ENCODE measurements at regions not wholly inside any gene's neighbourhood (a gene's known extent, or its start where the extent isn't known, plus 50 kb on each side); places are given as distances from the start of the nearest gene placed in this dataset.
"Not testable (repeated sequence)": the region's sequence is repeated elsewhere in the genome, so short reads cannot be mapped to it uniquely, and the experiment has no call there.

DNA sequence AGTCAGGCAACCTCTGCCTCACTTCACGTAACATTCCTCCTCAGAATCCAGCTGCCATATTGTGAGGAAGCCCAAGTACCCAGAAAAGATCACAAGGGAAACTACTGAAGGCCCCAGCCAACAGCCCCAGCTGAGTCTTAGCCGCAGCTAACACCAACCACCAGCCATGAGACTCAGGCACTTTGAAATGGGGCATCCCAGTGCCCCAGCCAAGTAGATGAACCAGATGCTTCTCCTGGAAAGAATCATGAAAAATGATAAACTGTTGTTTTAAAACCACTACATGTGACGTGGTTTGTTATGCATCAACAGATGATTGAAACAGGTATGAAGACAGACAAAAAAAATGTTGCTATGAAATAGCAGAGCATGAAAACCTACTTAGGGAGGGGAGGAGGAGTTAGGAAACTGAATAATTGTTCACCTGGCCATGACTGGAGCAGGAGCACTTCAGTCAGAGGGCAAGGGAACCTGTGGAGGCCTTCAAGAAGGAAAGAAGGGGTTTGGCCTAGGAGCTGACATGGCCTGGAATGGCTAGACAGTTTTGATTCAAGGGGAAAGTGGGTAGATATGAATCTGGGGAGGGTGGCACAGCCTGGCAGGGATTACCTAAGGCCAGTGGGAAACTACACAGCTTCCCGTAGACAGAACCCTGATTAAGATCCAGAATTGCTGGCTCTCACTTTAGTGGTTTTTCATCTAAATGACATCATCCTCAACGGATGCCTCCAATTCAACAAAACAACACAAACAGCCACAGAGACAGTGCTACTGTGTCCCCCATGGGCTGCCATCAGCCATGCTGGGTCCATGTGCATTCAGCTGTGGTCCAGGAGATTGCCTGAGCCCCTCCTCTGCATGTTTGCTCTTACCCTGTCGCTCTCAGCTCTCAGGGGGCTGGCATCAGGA lies 211.6 kb downstream of the SYK start:
- no peak for DNase-seq (ENCODE audit: extremely low read depth, low read depth)
- TF ChIP-seq, protein P1, sequence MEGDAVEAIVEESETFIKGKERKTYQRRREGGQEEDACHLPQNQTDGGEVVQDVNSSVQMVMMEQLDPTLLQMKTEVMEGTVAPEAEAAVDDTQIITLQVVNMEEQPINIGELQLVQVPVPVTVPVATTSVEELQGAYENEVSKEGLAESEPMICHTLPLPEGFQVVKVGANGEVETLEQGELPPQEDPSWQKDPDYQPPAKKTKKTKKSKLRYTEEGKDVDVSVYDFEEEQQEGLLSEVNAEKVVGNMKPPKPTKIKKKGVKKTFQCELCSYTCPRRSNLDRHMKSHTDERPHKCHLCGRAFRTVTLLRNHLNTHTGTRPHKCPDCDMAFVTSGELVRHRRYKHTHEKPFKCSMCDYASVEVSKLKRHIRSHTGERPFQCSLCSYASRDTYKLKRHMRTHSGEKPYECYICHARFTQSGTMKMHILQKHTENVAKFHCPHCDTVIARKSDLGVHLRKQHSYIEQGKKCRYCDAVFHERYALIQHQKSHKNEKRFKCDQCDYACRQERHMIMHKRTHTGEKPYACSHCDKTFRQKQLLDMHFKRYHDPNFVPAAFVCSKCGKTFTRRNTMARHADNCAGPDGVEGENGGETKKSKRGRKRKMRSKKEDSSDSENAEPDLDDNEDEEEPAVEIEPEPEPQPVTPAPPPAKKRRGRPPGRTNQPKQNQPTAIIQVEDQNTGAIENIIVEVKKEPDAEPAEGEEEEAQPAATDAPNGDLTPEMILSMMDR (IDR thresholded peaks at IDR 0.05; ENCODE audit: low read depth, low read length, missing control alignments), result no peak
- no peak overlapping the region for H3K4me3 ChIP-seq (replicated peaks; ENCODE audit: low read depth, low read length)

DNA sequence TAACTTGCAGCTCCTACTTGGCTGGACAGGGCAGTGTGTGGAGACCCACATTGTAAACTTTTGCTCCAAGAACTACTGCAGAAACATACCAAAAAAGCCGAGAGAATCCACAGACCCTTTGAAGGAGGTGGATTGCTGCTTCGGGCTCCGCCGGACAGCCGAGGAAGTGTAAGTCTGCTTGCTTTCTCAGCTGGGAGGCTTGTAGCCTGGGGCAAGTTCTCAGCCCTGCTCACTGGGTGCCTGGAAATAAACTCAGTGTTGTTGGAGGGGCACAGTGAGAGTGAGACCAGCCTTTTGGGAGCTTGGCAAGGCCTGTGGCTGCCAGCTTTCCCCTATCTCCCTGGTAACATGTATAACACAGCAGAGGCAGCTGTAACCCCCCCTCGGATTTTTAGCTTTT lies 215.6 kb downstream of the SYK start:
- DNase-seq (ENCODE audit: extremely low read depth, low read depth), result no peak
- no peak overlapping the region for H3K4me3 ChIP-seq (replicated peaks; ENCODE audit: low read depth, low read length)
- TF ChIP-seq, protein P1 (IDR thresholded peaks at IDR 0.05; ENCODE audit: low read depth, low read length, missing control alignments), result no peak

DNA sequence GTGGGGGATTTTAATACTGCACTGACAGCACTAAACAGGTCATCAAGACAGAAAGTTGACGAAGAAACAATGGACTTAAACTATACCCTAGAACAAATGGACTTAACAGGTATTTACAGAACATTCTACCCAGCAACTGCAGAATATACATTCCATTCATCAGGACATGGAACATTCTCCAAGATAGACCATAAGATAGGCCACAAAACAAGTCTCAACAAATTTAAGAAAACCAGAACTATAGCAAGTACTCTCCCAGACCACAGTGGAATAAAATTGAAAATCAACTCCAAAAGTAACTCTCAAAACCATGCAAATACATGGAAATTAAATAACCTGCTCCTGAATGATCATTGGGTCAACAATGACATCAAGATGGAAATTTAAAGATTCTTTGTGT lies 218.3 kb downstream of the SYK start:
- DNase-seq (ENCODE audit: extremely low read depth, low read depth); H3K4me3 ChIP-seq (replicated peaks; ENCODE audit: low read depth, low read length): not testable (repeated sequence)

DNA sequence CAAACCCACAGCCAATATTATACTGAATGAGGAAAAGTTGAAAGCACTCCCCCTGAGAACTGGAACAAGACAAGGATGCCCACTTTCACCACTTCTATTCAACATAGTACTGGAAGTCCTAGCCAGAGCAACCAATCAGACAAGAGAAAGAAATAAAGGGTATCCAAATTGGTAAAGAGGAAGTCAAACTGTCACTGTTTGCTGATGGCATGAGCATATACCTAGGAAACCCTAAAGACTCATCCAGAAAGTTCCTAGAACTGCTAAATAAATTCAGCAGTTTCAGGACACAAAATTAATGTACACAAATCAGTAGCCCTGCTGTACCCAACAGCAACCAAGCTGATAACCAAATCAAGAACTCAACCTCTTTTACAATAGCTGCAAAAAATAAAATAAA lies 220.0 kb downstream of the SYK start:
- not testable (repeated sequence) for DNase-seq (ENCODE audit: extremely low read depth, low read depth); H3K4me3 ChIP-seq (replicated peaks; ENCODE audit: low read depth, low read length)

DNA sequence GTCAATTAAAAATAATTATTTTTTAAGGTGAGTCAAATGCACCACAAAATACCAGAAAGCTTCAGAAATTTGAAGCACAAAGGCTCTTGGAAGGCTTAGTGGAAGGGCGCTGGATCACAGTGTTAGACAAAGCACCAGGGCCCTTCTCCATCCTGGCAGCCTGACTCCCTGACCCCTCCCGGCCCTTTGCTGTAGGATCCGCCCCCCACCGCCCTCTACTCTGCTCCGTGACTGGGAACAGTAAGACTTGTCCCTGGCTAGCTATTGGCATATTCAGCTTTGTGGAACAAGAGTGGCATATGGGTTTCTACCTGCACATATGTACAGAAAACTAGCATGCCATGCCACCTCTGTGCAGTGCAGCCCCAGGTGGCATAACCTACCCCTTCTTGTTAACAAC lies 222.1 kb downstream of the SYK start:
- DNase-seq (ENCODE audit: extremely low read depth, low read depth), result no peak

DNA sequence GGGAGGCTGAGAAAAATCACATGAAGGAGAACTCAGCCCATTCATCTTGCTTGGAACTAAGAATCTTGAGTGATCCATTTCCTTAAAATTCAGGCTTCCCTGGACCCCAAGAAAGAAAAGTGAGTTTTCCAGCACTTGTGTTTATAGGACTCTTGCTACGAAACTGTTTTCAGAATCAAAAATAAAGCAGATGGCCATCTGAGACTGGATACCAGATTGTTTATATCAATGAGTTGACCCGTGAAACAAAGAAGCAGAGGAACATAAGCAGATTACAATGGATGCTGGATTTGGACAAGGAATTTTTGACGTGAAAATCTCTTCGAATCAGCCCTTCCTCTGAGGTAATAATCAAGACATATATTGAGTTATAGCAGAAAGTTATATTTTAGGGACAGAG lies 223.2 kb downstream of the SYK start:
- H3K4me3 ChIP-seq (replicated peaks; ENCODE audit: low read depth, low read length), result no peak overlapping the region
- TF ChIP-seq, protein P1 (IDR thresholded peaks at IDR 0.05; ENCODE audit: low read depth, low read length, missing control alignments), result no peak
- DNase-seq (ENCODE audit: extremely low read depth, low read depth), result no peak

More for the DNA sequence above, 222.1 kb downstream of the SYK start:
- H3K4me3 ChIP-seq (replicated peaks; ENCODE audit: low read depth, low read length), result no peak overlapping the region
- TF ChIP-seq, protein P1 (IDR thresholded peaks at IDR 0.05; ENCODE audit: low read depth, low read length, missing control alignments), result no peak

DNA sequence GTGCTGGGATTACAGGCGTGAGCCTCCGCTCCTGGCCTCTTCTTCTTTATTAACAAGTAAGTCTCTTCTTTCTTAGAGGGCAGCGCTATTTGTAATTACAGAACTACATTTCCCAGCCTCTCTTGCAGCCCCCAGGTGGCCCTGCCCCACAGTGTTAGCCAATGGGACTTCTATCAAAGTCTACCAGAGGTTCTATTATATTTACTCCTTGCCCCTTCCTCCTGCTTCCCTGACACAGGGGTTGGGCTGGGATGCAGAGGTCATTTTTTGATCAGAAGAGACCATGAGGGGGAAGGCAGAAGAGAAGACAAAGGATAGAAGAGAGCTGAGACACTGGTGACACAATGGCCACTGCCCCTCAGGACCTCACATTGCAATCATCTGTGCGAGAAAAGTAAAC lies 224.2 kb downstream of the SYK start:
- TF ChIP-seq, protein P1 (IDR thresholded peaks at IDR 0.05; ENCODE audit: low read depth, low read length, missing control alignments), result no peak
- DNase-seq (ENCODE audit: extremely low read depth, low read depth), result no peak

DNA sequence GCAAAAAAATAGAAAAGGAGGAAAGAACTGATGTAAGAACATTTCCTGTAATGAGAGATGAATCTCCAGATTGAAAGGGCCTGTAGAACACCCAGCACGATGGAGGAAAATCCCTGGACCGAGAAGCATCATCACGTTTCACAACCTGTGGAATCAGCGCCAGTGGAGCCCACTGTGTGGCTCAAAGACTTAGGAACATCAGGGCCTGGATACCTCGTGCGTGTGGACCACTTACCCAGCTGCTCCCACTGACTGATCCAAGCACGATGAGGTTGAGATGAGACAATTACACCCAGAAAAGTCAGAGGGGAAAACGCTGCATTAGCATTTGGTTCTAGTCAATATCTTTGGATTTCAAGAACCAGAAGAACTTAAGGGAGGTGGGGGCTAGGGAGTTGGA lies 224.6 kb downstream of the SYK start:
- no peak overlapping the region for H3K4me3 ChIP-seq (replicated peaks; ENCODE audit: low read depth, low read length)
- TF ChIP-seq, protein P1 (IDR thresholded peaks at IDR 0.05; ENCODE audit: low read depth, low read length, missing control alignments), result no peak
- DNase-seq (ENCODE audit: extremely low read depth, low read depth), result no peak

More for the DNA sequence above, 224.2 kb downstream of the SYK start:
- no peak overlapping the region for H3K4me3 ChIP-seq (replicated peaks; ENCODE audit: low read depth, low read length)

Data from HFF-Myc (cell line).